HG03196 (cell line): ENCODE measurements at regions not wholly inside any gene's neighbourhood (a gene's known extent, or its start where the extent isn't known, plus 50 kb on each side); places are given as distances from the start of the nearest gene placed in this dataset.

Source experiments
- ATAC-seq: cut with Tn5 transposase; IDR thresholded peaks from one replicate; pipeline ENCODE4 v1.9.1; 2021; ENCODE audit not compliant: unreplicated experiment

DNA sequence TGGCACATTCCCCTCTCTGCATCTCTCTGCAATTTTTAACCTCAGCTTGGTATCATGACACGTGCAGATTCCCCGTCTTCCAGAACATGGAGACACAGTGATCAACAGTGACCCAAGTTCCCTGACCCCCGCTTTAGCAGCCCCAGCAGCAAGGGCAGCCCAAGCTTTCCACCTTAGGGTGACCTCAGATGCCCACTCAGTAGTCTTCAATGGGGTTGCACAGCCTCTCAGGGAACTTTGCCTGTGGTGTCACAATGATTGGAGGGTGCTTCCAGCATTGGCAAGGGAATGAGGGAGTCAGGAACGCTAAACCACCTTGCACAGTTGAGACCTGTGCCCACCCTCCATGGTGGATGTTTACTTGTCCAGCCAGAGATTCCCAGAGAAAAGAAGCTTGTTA lies 287.1 kb upstream of the CDH4 start:
- no peak for ATAC-seq

DNA sequence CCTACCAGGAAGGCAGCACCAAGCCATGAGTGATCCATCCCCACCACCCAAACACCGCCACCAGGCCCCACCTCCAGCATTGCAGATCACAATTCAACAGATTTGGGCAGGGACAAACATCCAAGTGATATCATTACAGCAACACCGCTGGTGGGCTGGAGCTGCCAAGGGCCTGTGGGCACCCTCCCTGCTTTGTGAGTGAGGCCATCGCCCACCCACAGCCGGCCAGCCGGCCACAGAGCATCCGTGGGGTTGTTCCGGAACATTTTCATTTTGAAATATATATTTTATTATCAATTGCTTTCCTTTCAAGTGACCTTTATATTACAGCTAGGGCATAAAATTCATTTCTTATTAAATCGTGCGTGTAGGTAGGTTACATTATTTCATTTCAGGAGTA lies 286.0 kb upstream of the CDH4 start:
- no peak for ATAC-seq

DNA sequence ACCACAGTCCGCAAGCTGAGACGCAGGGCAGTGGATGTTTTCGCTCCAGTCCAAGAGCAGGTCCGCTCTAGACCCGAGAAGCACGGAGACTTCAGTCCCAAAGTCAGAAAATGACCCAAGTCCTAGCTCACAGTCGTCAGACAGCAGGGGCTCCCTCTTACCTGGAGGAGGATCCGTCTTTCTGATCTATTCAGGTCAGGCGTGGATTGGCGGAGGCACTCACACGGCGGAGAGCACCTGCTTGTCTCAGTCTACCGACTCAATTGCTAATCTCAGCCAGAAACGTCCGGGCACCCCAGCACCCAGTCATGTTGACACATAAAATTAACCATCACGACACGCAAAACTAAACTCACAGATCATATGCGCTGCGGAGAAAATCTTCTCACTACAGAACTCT lies 285.3 kb upstream of the CDH4 start:
- no peak for ATAC-seq

DNA sequence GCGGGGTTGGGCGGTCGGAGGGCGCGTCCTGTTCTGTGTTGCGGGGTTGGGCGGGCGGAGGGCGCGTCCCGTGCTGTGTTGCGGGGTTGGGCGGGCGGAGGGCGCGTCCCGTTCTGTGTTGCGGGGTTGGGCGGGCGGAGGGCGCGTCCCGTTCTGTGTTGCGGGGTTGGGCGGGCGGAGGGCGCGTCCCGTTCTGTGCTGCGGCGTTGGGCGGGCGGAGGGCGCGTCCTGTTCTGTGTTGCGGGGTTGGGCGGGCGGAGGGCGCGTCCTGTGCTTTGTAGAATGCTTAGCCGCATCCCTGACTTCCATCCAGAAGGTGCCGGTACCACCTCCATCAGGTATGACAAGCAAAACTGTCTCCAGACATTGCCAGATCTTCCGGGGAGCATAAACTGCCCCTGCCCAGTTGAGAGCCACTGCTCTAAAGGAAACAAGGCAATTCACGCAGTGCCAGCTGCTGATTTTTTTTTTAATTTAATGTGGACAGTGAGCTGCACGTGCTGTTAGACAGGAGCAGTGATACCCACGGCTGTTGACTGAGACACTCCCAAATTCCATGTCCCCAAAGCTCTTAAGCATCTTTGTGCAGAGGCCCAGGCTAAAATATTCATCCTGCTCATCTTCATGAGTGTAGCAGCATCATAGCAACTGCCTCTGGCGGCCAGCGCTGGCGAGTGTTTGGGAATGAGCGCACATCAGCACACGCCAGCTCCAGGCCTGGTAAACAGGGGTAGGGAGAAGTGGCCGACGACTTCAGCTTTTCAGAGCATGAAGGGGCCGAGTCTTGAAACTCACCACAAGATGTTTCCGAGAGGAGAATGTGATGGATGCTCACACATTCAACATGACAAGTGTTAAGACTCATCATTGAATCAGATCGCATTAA lies 284.4 kb upstream of the CDH4 start:
- ATAC-seq, result no peak

DNA sequence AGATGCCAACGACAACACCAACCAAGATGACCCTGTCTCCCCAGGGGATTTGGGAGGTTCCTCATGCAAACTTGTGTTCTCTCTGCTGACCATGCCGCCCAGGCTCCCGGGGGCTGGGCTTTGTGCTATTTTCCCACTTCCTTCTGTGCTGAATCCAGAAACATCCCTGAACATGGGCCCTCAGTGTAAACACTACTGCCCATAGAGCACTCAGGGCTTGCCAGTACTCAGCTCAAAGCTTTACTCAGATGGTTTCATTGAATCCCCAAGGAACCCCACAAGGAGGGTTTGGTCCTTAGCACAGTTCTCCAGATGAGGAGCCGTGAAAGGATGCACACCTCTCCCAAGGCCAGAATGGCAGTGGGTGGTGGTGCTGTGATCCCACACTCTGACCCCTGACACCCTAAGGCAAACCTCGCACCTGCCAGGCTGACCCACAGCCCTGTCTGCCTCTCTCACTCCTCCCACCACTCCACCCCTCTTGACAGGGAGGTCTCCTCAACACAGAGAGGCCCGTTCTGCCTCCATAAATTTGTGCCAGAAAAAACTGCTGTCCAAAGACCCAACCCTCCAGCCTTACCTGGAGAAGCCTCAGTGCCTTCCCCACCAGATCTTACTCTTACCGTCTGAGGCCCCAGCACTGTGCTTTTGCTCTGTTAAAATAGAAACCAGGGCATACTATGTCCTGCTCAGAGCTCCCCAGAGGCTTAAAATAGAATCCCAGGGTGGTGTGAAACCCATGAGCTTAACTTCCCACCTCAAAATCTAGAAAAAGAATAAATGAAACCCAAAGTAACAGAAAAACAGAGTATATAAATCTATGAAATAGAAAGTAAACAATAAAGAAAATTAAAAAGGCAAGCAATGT lies 283.0 kb upstream of the CDH4 start:
- no peak for ATAC-seq

DNA sequence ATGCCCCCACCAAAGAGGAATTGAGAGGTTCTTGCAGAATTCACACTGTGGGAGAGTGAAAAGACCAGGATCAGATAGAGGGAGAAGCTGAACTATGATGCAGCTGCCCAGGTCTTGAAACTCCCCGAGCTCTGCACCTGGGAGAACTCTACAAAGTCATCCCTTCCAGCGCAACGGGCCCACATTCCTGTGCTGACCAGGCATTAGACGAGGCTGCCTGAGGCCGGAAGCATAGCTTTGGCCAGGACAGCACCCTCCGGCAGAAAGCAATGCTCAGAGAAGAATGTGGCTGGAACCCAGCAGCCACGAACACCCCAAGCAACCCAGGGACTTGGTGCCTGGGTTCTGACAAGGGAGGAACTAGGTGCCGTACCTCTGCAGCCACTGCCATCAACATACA lies 281.5 kb upstream of the CDH4 start:
- ATAC-seq, result no peak

DNA sequence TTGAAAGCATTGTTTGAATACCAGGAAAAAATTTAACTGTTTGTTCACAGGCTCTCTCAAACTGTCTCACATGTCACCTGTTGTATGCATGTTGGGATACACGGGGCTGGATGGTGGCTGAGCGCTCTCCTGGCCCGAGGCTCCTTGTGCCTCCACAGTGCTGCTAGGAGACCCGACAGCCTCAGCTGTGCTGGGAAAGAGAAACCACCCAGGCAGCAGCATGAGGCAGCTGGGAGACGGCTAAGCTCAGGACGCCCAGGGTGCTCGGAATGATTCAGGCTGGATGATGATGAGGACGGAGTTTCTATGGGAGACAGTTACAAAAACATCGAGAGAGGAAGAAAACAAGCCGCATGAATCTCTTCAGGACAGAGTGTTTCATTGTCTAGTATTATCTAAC lies 278.0 kb upstream of the CDH4 start:
- no peak for ATAC-seq

DNA sequence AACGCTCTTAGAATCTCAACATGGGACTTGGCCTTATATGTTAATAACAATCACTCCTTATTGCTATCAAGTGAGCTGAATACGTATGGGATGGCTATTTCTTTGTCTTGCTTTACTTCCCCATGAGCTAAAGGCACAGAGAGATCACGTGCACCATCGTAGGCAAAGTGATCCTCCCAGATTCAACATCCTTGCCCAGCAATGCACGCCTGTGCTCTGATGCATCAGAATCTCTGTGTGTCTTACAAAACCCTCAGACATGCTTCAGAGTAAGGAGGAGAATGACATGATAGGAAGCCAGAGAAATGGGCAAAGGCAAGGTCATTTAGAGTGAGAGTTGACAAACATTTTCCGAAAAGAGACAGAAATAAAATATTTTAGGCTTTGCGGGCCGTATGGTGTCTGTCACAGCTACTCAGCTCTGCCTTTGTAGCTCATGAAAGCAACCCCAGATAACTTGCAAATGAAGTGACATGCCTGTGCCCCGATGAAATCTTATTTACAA lies 277.6 kb upstream of the CDH4 start:
- ATAC-seq, result no peak

DNA sequence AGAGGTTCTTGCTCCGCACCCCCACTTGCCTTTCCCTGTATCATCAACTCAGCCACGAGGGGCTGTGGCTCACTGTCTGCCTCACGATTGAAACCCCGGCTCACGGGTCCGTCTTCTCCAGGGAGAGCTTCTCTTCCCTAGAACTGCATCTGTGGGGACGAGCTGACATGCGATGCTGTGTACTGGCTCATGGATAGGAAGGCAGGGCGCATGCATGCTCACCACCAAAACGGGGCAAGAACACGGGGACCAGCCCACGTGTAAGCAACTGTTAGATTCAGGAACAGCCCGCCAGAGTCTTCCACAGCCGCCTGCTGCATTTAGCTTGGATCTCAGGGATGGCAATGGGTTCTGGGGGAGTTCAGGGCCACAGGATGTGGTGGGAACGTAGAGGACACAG lies 275.9 kb upstream of the CDH4 start:
- ATAC-seq, result no peak

DNA sequence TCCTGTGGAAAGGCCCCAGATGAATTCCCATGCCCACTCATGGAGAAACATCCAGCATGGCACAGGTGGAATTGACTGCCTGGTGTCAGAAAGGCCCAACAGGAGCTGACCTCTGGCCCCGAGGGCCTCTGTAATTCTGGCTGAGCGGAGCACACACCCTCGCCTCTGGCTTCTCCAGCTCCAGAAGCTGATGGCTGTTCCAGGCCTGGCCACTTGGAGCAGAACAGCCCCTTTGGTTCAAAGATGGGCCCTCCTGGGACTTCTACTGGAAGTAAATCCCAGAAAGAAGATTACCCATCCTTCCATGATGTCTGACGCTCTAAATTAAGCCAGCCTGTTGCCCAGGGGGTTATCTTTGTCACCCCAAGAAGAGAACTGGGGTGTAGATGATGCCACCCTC lies 275.1 kb upstream of the CDH4 start:
- no peak for ATAC-seq

DNA sequence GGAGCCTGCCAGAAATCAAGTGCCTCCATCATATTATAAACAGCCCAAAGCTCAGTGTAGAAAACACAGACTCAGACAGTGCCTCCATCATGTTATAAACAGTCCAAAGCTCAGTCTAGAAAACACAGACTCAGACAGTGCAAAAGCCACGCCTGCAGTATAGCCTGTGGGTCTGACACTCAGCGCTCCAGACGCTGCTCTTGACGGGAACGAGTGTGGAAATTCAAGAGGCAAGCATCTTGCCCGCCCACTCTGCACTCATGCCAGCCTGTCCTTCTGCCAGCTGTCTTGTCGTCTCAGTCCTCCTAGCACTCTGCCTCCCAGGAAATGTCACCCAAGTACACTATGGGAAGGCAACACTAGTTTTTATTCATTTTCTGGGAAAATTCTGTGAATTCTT lies 274.2 kb upstream of the CDH4 start:
- no peak for ATAC-seq

DNA sequence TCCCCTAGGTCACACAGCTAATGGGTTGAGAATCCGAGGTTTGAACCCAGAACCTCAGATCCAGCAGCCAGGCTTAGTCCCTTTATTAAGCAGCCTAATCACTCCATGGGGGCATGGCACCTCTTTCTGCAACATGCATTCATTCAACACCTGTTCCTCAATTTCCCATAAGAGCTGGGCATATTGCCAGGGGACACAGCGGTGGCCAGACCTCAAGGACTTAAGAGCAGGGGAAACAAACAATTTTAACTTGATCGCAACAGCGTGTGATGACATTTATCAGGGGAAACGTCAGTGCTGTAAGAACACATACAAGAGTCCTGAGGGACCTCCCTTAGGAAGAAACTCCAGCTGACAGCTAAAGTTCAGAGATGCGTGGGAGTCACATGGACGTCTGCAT lies 267.4 kb upstream of the CDH4 start:
- no peak for ATAC-seq

DNA sequence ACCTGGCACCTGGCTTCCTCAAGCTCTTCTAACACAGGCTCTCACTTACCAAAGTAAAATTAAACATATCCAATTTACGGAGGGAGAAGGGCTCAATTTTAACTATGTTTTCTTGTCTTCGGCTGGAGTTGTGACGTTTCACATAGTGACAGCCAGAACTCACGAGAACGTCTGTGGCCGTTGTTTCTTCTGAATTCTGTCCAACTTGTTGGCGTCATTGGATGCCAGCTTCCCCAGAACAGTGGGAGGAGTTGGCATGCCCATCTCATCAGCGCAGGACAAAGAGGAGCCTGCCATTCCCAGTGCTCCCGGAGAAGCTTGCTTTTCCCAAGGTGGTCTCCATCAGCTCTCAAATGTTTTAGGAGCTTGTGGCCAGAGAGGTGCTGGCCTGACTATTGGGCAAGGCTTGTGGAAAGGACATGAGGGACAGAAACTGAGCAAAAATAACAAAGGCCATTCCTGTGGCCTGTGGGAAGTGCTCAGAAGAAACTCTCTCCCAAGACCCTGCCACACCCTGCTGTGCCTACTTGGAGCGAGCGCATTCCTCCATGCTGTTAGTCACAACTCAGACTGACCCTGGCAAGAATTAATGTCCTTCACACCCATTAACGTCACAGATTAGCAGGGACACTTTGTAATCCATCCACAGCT lies 265.4 kb upstream of the CDH4 start:
- ATAC-seq, result no peak

DNA sequence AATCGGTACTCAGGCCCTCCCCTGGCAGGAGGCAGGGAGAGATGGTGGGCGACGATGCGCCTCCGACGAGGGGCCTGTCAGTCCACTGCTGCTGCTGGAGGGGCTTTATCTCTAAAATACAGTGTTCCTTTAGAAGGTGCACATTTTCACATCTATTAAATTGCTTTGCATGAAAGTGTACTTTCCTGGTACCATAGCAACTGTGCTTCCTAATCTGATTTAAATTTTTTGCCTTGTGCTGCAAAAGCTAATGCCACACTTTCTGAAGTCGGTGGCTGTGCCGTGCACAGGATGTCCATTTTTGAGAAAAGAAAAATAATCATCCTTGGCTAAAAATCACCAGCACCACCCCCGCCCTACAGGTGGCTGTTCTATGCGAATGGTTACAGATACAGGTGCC lies 262.0 kb upstream of the CDH4 start:
- no peak for ATAC-seq

DNA sequence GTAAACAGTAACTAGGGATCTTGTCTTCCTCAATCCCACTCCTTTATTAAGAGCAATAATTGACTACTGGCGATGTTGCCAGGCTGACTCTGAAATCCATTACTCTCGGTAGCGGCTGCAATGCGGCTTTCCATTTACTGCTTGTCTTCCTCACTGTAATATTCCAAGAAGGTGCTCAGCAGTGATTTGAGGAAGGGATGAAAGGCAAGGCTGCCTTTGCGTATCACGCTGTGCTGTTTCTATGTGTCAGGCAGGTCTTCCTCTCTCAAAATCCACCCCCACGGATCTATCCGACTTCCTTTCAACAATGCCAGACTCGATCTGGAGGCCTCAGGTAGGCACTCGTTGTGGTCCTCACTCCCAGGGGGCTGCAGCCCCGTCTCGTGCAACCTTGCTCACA lies 261.4 kb upstream of the CDH4 start:
- no peak for ATAC-seq

DNA sequence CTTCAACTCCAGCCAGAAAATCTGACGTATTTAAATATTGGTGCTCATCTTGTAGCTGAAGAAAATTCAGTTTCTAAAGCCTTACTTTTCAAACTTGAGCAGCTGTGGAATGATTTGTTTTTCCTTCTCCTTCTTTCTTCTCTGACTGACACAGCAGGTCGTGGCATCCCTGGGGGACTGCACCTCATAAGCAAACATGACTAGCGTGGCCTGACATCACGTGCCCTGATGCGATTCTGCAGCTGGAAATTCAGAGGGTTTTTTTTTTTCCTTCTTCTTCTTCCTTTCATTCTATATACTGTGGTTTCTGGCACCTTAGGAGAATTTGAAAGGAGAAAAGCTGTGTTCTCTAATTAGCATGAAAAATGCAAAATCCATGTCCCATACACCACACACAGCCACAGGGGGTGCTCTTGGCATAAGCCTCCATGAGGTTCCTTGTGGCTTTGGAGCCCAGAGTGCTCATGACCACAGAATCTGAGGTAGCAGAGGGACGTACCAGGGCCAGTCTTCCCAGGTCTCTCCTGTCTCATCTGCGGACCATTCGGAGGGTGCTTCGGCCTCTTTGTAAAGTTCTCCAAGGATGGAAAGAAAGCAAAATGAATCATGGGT lies 258.5 kb upstream of the CDH4 start:
- ATAC-seq, result no peak

DNA sequence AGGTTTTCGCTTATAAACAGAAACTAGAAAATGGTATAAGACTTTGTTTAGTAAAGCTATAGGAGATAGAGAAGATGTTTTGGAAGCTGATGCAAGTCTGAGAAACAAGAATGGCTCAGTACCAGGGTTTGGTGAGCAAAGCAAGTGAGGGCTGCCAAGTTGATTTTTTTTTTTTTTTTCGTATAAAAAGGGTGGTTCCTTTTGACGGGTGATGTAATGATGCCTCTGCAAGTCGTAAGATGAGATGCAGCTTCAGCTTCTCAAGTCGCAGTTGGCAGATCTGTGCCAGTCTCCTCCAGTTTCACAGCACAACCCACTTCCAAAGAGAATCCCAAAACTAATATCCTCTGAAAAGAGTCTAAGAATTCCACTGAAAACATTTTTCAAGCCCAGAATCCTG lies 252.8 kb upstream of the CDH4 start:
- no peak for ATAC-seq

DNA sequence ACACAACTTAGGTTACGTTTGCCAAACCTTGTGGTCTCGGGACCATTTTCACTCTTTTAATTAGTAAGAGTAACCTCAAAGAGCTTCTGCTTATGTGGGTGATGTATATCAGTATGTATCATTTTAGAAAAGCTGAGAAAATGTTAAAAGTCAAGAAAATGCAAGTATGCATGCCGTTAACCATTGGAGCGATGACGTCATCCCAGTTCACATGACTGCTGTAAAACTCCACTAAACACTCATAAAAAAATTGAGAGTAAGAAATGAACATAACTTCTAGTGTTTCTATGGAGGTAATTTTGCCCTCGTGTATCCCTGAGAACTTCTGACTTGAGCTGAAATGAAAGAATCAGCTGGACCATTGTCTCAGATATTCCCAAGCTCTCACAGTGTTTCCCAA lies 250.0 kb upstream of the CDH4 start:
- no peak for ATAC-seq

DNA sequence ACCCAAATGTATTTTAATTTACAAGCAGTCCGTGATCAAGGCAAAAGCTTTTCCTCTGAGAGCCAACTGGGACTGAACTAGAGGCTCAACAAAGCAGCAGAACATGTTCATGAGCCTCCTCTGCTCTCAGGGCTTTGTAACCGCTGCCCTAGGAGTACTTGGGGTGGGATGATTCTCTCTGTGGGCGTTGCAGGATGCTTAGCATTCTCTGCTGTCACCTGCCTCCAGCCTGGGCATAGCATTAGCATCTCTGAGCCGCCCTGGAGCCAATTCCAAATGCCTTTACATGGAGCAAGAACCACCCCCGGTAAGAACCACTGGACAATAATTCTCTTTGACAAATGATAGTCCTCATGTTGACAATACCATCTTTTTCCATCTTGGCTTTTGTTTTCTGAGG lies 237.6 kb upstream of the CDH4 start:
- no peak for ATAC-seq

DNA sequence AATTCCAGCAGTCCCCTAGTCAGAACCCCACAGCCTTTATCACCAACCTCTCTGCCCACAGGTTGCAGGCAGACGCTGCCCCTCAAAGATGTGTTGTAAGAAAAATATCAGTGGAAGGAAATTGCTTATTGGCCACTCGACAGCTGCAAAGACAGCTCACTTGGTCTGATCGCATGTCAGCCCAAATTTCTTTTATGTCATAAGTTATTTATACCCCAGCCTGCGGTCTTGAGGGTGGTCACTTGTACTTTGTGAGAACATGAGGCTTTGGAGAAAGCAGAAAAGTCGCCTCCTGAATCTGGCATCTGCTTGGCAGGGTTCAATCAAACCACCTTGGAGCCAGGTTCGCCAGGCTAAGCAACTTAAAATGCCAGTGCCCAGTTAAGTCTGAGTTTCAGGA lies 236.5 kb upstream of the CDH4 start:
- no peak for ATAC-seq

DNA sequence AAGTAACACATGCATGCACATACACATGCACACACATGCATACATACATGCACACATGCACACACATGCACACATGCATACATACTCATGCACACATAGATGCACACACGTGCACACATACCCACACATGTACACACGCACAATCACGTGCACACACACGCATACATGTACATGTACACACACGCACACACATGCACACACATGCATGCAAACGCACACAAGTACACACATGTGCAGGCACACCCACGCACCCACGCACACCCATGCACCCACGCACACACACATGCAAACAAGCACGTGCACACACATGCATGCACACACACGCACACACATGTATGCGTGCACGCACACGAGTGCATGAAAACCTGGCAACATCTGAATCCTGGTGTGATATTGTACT lies 232.7 kb upstream of the CDH4 start:
- ATAC-seq, result no peak
